GM12865 (cell line): ENCODE measurements at regions not wholly inside any gene's neighbourhood (a gene's known extent, or its start where the extent isn't known, plus 50 kb on each side); places are given as distances from the start of the nearest gene placed in this dataset.

Experiments used
- DNase-seq: peaks from one replicate; pipeline ENCODE4 v3.0.0; 2010; ENCODE audit warnings: low read depth
- H3K4me3 ChIP-seq: 2 replicates; pipeline ENCODE4 v1.5.1; 2011; ENCODE audit warnings: mild to moderate bottlenecking, low read depth, low read length, control low read depth
- TF ChIP-seq, protein P1 (sequence below): IDR thresholded peaks from 2 replicates; pipeline ENCODE4 v1.5.1; 2011; ENCODE audit warnings: low read length, control low read depth, low read depth, inconsistent platforms; ENCODE audit not compliant: insufficient read depth; ENCODE audit errors: missing control alignments

DNA sequence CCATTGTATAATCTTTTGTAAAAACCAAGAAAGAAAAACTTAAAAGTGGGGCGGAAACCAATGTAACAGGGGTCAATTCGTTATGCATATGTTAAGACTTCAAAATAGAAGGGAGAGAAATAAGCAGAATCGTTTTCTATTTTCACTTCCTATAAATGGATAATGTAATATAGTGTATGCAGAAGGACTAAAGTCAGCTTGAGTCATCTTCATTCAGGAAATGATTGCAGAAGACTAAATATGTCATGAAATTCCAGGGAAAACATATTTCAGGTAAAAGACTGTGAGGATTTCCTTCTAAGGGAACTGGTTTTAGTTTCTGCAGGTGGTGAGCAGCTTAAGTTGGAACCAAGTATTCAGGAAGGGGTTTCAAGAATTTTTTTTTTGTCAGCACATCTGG is 753.3 kb downstream of the IRX1 start:
- no peak for DNase-seq
- TF ChIP-seq, protein P1, sequence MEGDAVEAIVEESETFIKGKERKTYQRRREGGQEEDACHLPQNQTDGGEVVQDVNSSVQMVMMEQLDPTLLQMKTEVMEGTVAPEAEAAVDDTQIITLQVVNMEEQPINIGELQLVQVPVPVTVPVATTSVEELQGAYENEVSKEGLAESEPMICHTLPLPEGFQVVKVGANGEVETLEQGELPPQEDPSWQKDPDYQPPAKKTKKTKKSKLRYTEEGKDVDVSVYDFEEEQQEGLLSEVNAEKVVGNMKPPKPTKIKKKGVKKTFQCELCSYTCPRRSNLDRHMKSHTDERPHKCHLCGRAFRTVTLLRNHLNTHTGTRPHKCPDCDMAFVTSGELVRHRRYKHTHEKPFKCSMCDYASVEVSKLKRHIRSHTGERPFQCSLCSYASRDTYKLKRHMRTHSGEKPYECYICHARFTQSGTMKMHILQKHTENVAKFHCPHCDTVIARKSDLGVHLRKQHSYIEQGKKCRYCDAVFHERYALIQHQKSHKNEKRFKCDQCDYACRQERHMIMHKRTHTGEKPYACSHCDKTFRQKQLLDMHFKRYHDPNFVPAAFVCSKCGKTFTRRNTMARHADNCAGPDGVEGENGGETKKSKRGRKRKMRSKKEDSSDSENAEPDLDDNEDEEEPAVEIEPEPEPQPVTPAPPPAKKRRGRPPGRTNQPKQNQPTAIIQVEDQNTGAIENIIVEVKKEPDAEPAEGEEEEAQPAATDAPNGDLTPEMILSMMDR, result no peak
- H3K4me3 ChIP-seq, result no peak overlapping the region

DNA sequence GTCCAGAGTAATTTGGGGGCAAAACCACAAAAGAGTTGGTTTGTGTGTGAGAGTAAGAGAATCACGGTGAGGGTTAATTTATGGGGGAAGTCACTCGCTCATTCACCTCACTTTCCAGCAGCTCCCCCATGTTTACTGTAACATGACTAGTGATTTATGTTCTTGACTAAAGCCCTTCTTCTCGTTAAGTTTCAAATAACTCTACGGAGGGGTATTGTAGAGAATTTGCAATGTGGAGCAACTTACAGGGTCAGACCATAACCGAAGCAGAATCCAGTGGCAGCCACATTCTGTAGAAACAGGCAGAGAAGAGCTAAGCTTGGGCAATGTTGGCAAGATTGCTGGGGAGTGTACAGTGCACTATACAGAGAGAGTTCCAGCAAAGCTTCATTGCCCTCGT is 760.6 kb downstream of the IRX1 start:
- DNase-seq, result no peak
- TF ChIP-seq, protein P1, result no peak
- H3K4me3 ChIP-seq, result no peak overlapping the region

GRCh38 chr5:4359847-4360246 is 764.2 kb downstream of the IRX1 start:
- H3K4me3 ChIP-seq, result no peak overlapping the region
- TF ChIP-seq, protein P1, result no peak
- DNase-seq, result no peak

DNA sequence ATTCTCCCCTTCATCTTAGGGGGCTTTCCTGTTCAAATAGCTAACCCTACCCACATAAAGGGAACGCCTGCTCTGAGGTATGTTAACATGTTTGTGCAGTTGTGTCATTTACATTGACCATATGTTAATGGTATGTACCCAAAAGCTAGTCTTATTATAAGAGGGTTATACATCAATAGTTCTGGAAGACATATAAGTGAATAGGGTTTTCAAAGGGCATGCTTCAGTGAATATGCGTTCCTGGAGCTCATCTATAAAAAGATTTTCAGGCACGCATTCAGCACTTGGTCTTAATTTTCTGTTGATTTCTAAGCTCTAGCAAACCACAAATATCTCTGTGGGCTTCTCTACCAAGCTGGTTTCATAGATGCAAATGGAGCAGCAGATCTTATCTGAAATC is 766.1 kb downstream of the IRX1 start:
- no peak for DNase-seq
- TF ChIP-seq, protein P1, result no peak
- no peak overlapping the region for H3K4me3 ChIP-seq

GRCh38 chr5:4362411-4362810 is 766.8 kb downstream of the IRX1 start:
- TF ChIP-seq, protein P1, result no peak
- no peak overlapping the region for H3K4me3 ChIP-seq
- no peak for DNase-seq

DNA sequence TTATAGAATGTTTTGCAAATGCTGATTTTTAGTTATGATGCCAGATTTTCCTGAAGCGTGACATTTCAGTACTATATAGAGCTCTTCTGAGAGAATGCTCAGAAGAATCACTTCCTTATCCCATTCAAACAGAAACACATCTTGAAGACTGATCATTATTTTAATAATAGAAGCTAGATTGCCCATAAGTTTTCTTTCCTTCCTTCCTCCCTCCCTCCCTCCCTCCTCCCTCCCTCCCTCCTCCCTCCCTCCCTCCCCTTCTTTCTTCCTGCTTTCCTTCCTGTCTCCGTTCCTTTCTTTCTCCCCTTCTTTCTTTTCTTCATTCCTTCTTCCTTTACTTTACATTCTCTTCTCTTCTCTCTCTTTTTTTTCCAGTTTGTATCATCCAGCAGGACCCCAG is 767.4 kb downstream of the IRX1 start:
- no peak overlapping the region for H3K4me3 ChIP-seq
- no peak for DNase-seq

DNA sequence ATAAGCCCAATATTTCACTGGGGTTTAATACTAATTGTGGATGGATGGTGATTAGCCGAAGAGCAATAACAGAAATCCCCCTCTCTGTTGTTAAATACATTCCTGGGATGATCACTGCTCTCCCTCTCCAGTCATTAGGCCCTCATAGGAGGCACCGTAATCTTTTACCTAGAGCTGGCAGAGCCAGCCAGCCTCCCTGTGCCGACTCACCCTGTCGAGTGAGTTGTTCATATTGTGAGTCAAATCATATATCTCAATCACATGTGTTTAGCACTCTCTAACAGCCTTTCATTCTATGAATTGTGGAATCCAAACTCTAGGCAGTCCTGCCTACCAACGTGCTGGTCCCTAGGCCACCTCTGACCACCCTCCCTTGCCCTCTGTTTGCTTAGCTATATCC is 771.0 kb downstream of the IRX1 start:
- no peak for DNase-seq
- TF ChIP-seq, protein P1, result no peak
- no peak overlapping the region for H3K4me3 ChIP-seq

More for the DNA sequence above, 767.4 kb downstream of the IRX1 start:
- TF ChIP-seq, protein P1, result no peak
